A673 (cell line): ENCODE measurements at regions not wholly inside any gene's neighbourhood (a gene's known extent, or its start where the extent isn't known, plus 50 kb on each side); places are given as distances from the start of the nearest gene placed in this dataset.

ENCODE experiments used
- BruUV-seq: library from RNA; stranded (reverse); fragments of 400-500 nt; replicated peaks from 2 replicates; lab custom pipeline; 2021; lab: Mats Ljungman, UMichigan
- CTCF ChIA-PET: fragments of 300-600 bp; sonication (Branson Sonifier 250); formaldehyde crosslinking; loops from one replicate; lab custom pipeline; 2022; ENCODE audit warnings: antibody characterized with exemption; lab: Charles Lee
- POLR2A ChIA-PET: fragments of 300-600 bp; sonication (Branson Sonifier 250); formaldehyde crosslinking; loops from one replicate; lab custom pipeline; 2022; ENCODE audit warnings: antibody characterized with exemption; ENCODE audit not compliant: low non-redundant PET; lab: Charles Lee
- DNase-seq: peaks from one replicate; pipeline ENCODE4 v3.0.0-alpha.2; 2015; ENCODE audit warnings: low spot score
- H3K27ac ChIP-seq: fragments of 200-600 bp; sonication (generic); 2 replicates; pipeline ENCODE4 v1.5.1; 2016; ENCODE audit warnings: mixed run types, low read depth, mild to moderate bottlenecking, mixed read lengths, antibody characterized with exemption, low read length; ENCODE audit not compliant: poor library complexity, severe bottlenecking
- H3K27me3 ChIP-seq: fragments of 200-600 bp; sonication (generic); replicated peaks from 2 replicates; pipeline ENCODE4 v1.6.1; 2017; ENCODE audit warnings: mixed run types, low read depth, mild to moderate bottlenecking, mixed read lengths, antibody characterized with exemption, low read length; ENCODE audit not compliant: insufficient read depth, poor library complexity
- H3K36me3 ChIP-seq: fragments of 200-600 bp; sonication (generic); 2 replicates; pipeline ENCODE4 v1.6.1; 2016; ENCODE audit warnings: mixed run types, mild to moderate bottlenecking, mixed read lengths, antibody characterized with exemption, low read length; ENCODE audit not compliant: insufficient read depth, poor library complexity, severe bottlenecking
- H3K4me1 ChIP-seq: fragments of 200-600 bp; sonication (generic); 2 replicates; pipeline ENCODE4 v1.6.1; 2017; ENCODE audit warnings: mixed run types, mild to moderate bottlenecking, mixed read lengths, antibody characterized with exemption, low read length; ENCODE audit not compliant: insufficient read depth, poor library complexity, severe bottlenecking
- H3K4me3 ChIP-seq: fragments of 200-600 bp; sonication (generic); 2 replicates; pipeline ENCODE4 v1.5.1; 2016; ENCODE audit warnings: low read depth, mixed run types, mild to moderate bottlenecking, mixed read lengths, low read length; ENCODE audit not compliant: poor library complexity, severe bottlenecking
- H3K9me3 ChIP-seq: fragments of 200-600 bp; sonication (generic); 2 replicates; pipeline ENCODE4 v1.6.1; 2016; ENCODE audit warnings: mixed run types, low read depth, mild to moderate bottlenecking, mixed read lengths, antibody characterized with exemption, low read length; ENCODE audit not compliant: poor library complexity, severe bottlenecking
- EZH2 ChIP-seq: fragments of 200-600 bp; sonication (generic); IDR thresholded peaks from 2 replicates; pipeline ENCODE4 v1.6.1; 2017; ENCODE audit warnings: borderline replicate concordance, low read depth, mild to moderate bottlenecking, mixed read lengths, antibody characterized with exemption, low read length; ENCODE audit not compliant: poor library complexity, severe bottlenecking
- intact Hi-C: fragments of 100-400 bp; cut with micrococcal nuclease; formaldehyde crosslinking; loops from one replicate; pipeline ENCODE4 v1.10.0; 2022; ENCODE audit not compliant: unreplicated experiment
- TF ChIP-seq, protein P1 (sequence below): fragments of 300-800, 200-600 bp; sonication (generic); conservative IDR thresholded peaks from 2 replicates; pipeline ENCODE4 v1.5.1; 2017; ENCODE audit warnings: low read depth, mild to moderate bottlenecking, antibody characterized with exemption, low read length, moderate library complexity, mixed read lengths

DNA sequence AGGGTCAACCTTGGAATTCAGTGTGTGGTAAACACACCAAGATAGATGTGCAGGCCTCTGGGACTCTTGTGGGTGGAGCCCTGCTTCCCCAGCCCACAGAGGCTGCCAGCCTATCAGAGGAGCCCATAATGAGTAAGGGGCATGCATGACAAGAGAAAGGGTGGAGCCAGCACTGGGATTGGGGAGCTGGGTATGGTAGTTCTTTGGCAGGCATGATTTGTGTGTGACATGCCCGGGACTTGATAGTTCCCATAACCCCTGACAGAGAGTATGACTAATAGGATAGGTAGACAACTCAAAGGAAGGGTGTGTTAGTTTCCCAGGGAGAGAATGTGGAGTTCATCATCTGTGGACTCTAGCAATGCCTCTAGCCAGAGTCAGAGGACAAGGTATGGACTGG, 143.0 kb downstream of the EMP1 start:
- no peaks in the 10 kb centered on the region for H3K36me3 ChIP-seq
- H3K4me1 ChIP-seq = no peaks in the 10 kb centered on the region
- ChIA-PET POLR2A (no interaction called here), CTCF (no interaction called here)
- intact Hi-C loops = no loop called here
- no TSS peak for BruUV-seq
- no peak overlapping the region for H3K27ac ChIP-seq
- TF ChIP-seq, protein P1, sequence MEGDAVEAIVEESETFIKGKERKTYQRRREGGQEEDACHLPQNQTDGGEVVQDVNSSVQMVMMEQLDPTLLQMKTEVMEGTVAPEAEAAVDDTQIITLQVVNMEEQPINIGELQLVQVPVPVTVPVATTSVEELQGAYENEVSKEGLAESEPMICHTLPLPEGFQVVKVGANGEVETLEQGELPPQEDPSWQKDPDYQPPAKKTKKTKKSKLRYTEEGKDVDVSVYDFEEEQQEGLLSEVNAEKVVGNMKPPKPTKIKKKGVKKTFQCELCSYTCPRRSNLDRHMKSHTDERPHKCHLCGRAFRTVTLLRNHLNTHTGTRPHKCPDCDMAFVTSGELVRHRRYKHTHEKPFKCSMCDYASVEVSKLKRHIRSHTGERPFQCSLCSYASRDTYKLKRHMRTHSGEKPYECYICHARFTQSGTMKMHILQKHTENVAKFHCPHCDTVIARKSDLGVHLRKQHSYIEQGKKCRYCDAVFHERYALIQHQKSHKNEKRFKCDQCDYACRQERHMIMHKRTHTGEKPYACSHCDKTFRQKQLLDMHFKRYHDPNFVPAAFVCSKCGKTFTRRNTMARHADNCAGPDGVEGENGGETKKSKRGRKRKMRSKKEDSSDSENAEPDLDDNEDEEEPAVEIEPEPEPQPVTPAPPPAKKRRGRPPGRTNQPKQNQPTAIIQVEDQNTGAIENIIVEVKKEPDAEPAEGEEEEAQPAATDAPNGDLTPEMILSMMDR = no peak
- TF ChIP-seq EZH2 = no peak
- no peaks in the 10 kb centered on the region for H3K9me3 ChIP-seq
- H3K27me3 ChIP-seq = peaks cover 40% of the 10 kb centered on the region
- H3K4me3 ChIP-seq = no peak overlapping the region
- no peak for DNase-seq

DNA sequence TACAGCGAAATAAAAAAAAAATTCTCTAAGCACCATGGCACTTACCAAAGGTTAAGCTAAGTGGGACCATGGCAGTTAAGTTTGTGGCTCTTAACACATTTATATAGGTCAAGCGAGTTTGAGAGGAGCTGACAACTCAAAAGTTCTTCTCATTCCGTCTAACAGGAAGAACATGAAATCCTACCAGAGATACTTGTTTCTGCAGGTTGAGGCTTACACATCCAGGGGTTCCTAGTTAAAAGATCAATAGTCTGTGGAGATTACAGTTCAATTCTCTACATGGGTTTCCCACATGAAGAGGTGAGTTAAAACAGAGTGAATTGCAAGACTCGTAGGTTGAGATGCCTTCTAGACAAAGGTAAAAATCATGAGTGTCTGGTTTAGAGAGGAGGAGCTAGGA, 142.6 kb downstream of the EMP1 start:
- H3K4me3 ChIP-seq = no peak overlapping the region
- no peak for TF ChIP-seq EZH2
- H3K36me3 ChIP-seq = no peaks in the 10 kb centered on the region
- BruUV-seq = no TSS peak
- ChIA-PET POLR2A (no interaction called here), CTCF (interaction anchor here (0.6 to 0.7 kb wide), 2 partner anchors 83 to 322 kb away, joined by 5 to 8 read pairs; no protein-coding TSS in a partner anchor)
- peaks cover 40% of the 10 kb centered on the region for H3K27me3 ChIP-seq
- no peak for DNase-seq
- no peaks in the 10 kb centered on the region for H3K4me1 ChIP-seq
- no peak overlapping the region for H3K27ac ChIP-seq
- intact Hi-C loops = no loop called here
- no peaks in the 10 kb centered on the region for H3K9me3 ChIP-seq

DNA sequence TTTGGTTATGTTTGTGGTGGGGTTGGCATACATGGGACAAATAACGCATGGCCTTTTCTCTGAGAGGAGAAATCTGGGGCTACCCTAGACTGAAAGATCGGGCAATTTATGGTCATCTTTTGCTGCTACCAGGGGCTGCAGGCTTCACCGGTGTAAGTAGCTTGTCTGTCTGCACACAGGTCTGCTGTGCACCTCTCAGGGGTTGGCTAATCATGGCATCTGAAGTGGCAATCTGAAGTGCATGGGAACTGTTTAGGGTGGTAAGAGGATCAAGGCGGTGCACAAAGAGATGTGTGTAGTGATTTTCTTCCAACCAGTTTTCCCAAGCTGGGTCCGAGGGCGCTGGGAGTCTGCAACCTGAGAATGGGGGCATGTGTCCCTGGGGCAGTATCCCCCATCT, 141.3 kb downstream of the EMP1 start:
- no peak overlapping the region for H3K4me3 ChIP-seq
- ChIA-PET POLR2A (no interaction called here), CTCF (no interaction called here)
- no peak for DNase-seq
- H3K27ac ChIP-seq = no peak overlapping the region
- TF ChIP-seq, protein P1 = no peak
- TF ChIP-seq EZH2 = no peak
- H3K4me1 ChIP-seq = no peaks in the 10 kb centered on the region
- no peaks in the 10 kb centered on the region for H3K9me3 ChIP-seq
- intact Hi-C loops = no loop called here
- no TSS peak for BruUV-seq
- H3K36me3 ChIP-seq = no peaks in the 10 kb centered on the region
- peaks cover 33% of the 10 kb centered on the region for H3K27me3 ChIP-seq

DNA sequence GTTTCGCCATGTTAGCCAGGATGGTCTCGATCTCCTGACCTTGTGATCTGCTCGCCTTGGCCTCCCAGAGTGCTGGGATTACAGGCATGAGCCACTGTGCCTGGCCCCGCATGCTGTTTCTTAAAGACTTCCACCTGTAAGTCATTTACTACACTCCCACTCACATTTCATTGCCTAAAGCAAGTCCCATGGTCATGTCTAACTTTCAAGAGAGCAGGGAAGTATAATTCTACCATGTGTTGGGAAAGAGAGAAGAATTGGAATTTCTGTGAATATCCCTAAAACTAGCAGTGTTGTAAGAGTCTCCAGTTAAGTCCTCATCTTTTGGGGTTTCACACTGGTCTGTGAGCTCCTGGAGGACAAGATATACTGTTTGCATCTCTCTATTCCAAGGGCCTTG, 139.7 kb downstream of the EMP1 start:
- TF ChIP-seq, protein P1 = no peak
- TF ChIP-seq EZH2 = no peak
- no peaks in the 10 kb centered on the region for H3K4me1 ChIP-seq
- H3K27me3 ChIP-seq = peaks cover 29% of the 10 kb centered on the region
- H3K4me3 ChIP-seq = no peak overlapping the region
- H3K36me3 ChIP-seq = no peaks in the 10 kb centered on the region
- intact Hi-C loops = no loop called here
- no peak for DNase-seq
- no peaks in the 10 kb centered on the region for H3K9me3 ChIP-seq
- BruUV-seq = no TSS peak
- H3K27ac ChIP-seq = no peak overlapping the region
- CTCF ChIA-PET = no interaction called here
- POLR2A ChIA-PET = no interaction called here
